ENCODE measurements at regions not wholly inside any gene's neighbourhood (a gene's known extent, or its start where the extent isn't known, plus 50 kb on each side); places are given as distances from the start of the nearest gene placed in this dataset.

- Histone ChIP-seq H3K27ac (no peak overlapping the region), H3K27me3 (no peaks in the 10 kb centered on the region), H3K9me3 (no peaks in the 10 kb centered on the region), H3K4me1 (ENCODE audit: insufficient read depth) (peaks cover 4% of the 10 kb centered on the region), H3K4me3 (no peak overlapping the region), H3K36me3 (no peaks in the 10 kb centered on the region)
- intact Hi-C loops (cut with DNase I): no loop called here
- 72 to 89% (median 75%) methylated on average over 4 of the region's 4 CpGs for WGBS, 3 donors
- no peak for TF ChIP-seq CTCF (IDR thresholded peaks at IDR 0.05)
- TF ChIP-seq EP300 (IDR thresholded peaks at IDR 0.05): no peak
- TF ChIP-seq POLR2A (IDR thresholded peaks at IDR 0.05): no peak
- DNase-seq: no peak
Measured at GRCh38 chr22:27131346-27131745, 474.0 kb downstream of the MIAT start.

DNA sequence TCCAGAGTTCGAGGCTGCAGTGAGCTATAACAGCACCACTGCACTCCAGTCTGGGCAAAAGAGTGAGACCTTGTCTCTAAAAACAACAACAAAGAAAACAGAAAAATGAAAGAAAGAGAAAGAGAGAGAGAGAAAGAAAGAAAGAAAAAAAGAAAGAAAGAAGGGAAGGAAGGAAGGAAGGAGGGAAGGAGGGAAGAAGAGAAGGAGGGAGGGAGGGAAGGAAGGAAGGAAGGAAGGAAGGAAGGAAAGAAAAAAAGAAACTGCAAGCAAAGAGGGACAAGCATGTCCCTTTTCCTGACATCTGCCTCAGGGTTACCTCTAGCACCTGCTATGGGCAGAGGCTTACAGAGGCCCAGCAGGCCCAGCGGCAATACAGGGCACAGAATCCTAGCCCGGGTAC lies 475.0 kb downstream of the MIAT start:
- intact Hi-C loops (cut with DNase I): no loop called here
- no peak for TF ChIP-seq POLR2A (IDR thresholded peaks at IDR 0.05)
- no peak for TF ChIP-seq EP300 (IDR thresholded peaks at IDR 0.05)
- no peak overlapping the region for H3K27ac ChIP-seq
- H3K4me1 ChIP-seq (ENCODE audit: insufficient read depth): peaks cover 4% of the 10 kb centered on the region
- H3K9me3 ChIP-seq: peaks cover 0 to 5% of the 10 kb centered on the region in 2 donors
- H3K4me3 ChIP-seq: no peak overlapping the region
- DNase-seq: no peak
- H3K36me3 ChIP-seq: no peaks in the 10 kb centered on the region
- H3K27me3 ChIP-seq: no peaks in the 10 kb centered on the region
- WGBS, 3 donors: 89 to 94% (median 93%) methylated on average over 3 of the region's 3 CpGs

- no peaks in the 10 kb centered on the region for H3K27me3 ChIP-seq
- H3K4me1 ChIP-seq (ENCODE audit: insufficient read depth): peaks cover 4% of the 10 kb centered on the region
- H3K9me3 ChIP-seq: peaks cover 0 to 5% of the 10 kb centered on the region in 2 donors
- intact Hi-C loops (cut with DNase I): no loop called here
- WGBS, 3 donors: 73 to 83% (median 78%) methylated on average over 10 of the region's 10 CpGs
- H3K27ac ChIP-seq: no peak overlapping the region
- no peak overlapping the region for H3K4me3 ChIP-seq
- TF ChIP-seq EP300 (IDR thresholded peaks at IDR 0.05): no peak
- no peak for TF ChIP-seq POLR2A (IDR thresholded peaks at IDR 0.05)
- no peak for TF ChIP-seq CTCF (IDR thresholded peaks at IDR 0.05)
- no peak for DNase-seq
- H3K36me3 ChIP-seq: no peaks in the 10 kb centered on the region
Measured at GRCh38 chr22:27133019-27133431, 475.6 kb downstream of the MIAT start.

DNA sequence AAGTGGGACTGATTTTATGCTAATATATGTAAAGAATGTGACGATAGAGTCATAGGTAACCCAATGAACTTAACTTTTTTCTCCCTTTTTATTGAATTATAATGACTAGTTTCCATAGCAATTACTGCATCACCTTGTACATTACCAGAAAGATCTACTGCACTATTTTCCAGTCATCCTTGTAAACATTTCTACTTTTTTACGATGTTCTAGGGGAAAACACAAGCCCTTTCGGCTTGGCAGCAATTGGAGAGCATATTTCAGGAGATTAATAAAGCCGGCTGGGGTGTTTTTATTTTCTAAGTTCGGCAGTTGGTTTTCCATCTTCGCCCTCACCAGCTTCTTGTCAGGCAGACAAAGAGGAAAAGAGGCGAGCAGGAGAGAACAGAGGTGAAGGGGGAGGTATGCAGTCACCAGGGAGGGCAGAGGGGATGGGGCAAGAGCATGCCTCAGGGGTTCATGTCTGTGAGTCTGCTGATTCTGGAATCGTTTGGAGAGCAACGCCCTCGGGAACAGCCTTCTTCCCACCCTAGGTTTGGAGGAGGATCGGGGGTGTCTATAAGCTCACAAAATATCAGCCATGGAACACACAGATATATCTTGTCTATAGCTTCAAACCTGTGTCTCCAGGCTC lies 476.4 kb downstream of the MIAT start:
- no peak overlapping the region for H3K27ac ChIP-seq
- TF ChIP-seq POLR2A (IDR thresholded peaks at IDR 0.05) (no peak), EP300 (IDR thresholded peaks at IDR 0.05) (no peak), CTCF (IDR thresholded peaks at IDR 0.05) (no peak)
- H3K4me3 ChIP-seq: no peak overlapping the region
- 23 to 27% (median 27%) methylated on average over 11 of the region's 11 CpGs for WGBS, 3 donors
- H3K4me1 ChIP-seq (ENCODE audit: insufficient read depth): peaks cover 4% of the 10 kb centered on the region
- intact Hi-C loops (cut with DNase I): no loop called here
- DNase-seq: no peak
- peaks cover 0 to 5% of the 10 kb centered on the region in 2 donors for H3K9me3 ChIP-seq
- no peaks in the 10 kb centered on the region for H3K27me3 ChIP-seq
- H3K36me3 ChIP-seq: no peaks in the 10 kb centered on the region

- Histone ChIP-seq H3K4me3 (no peak overlapping the region), H3K27ac (no peak overlapping the region), H3K27me3 (no peaks in the 10 kb centered on the region), H3K4me1 (ENCODE audit: insufficient read depth) (peaks cover 4% of the 10 kb centered on the region), H3K9me3 (peaks cover 0 to 5% of the 10 kb centered on the region in 2 donors), H3K36me3 (no peaks in the 10 kb centered on the region)
- intact Hi-C loops (cut with DNase I): no loop called here
- peak in 1 of 5 donors; percentile 46 for DNase-seq
- WGBS, 3 donors: 53 to 67% (median 61%) methylated on average over 4 of the region's 4 CpGs
- TF ChIP-seq EP300 (IDR thresholded peaks at IDR 0.05): no peak
Measured at GRCh38 chr22:27134315-27134701, 476.9 kb downstream of the MIAT start.
